Fibroblast of lung (primary cell): ENCODE measurements at regions not wholly inside any gene's neighbourhood (a gene's known extent, or its start where the extent isn't known, plus 50 kb on each side); places are given as distances from the start of the nearest gene placed in this dataset.

Source experiments
- EZH2 ChIP-seq: IDR thresholded peaks from 2 replicates; pipeline ENCODE4 v1.5.1; 2012; ENCODE audit warnings: low read length, control low read depth, mild to moderate bottlenecking; ENCODE audit errors: missing control alignments
- TF ChIP-seq, protein P1 (sequence below), 2 donors: IDR thresholded peaks in 1 of 2; conservative IDR thresholded peaks in 1 of 2; 1 replicate in 1 of 2; 2 replicates in 1 of 2; pipeline ENCODE4 v1.5.1; 2011 to 2012; ENCODE audit warnings: low read length in 2 of 2, control low read depth in 1 of 2, inconsistent platforms in 1 of 2, low read depth in 1 of 2, mild to moderate bottlenecking in 1 of 2

DNA sequence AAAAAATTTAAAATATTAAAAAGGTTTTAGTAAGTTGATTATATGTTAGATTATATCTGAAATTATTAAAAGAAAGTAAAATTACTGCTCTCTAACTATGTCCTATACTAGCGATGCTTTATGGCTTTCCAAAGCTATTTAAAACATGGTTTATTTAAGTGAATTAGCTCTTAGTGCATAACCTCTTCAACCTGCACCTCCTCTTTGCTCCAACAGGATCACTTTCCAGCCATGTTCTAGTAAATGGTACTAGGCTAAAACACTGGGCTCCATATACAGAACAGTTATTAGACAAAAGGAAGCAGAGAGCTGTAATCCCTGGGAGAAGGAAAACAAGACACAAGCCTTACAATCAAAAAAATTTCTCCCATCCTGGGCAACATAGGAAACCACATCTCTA is 314.9 kb upstream of the ECI2 start:
- TF ChIP-seq, protein P1, sequence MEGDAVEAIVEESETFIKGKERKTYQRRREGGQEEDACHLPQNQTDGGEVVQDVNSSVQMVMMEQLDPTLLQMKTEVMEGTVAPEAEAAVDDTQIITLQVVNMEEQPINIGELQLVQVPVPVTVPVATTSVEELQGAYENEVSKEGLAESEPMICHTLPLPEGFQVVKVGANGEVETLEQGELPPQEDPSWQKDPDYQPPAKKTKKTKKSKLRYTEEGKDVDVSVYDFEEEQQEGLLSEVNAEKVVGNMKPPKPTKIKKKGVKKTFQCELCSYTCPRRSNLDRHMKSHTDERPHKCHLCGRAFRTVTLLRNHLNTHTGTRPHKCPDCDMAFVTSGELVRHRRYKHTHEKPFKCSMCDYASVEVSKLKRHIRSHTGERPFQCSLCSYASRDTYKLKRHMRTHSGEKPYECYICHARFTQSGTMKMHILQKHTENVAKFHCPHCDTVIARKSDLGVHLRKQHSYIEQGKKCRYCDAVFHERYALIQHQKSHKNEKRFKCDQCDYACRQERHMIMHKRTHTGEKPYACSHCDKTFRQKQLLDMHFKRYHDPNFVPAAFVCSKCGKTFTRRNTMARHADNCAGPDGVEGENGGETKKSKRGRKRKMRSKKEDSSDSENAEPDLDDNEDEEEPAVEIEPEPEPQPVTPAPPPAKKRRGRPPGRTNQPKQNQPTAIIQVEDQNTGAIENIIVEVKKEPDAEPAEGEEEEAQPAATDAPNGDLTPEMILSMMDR (conservative IDR thresholded peaks at IDR 0.05 in 1 of 2, IDR thresholded peaks at IDR 0.05 in 1 of 2; ENCODE audit: low read depth in 1 of 2, low read length in 2 of 2), result no peak
- no peak for TF ChIP-seq EZH2
